SK-N-SH (cell line): ENCODE measurements at regions not wholly inside any gene's neighbourhood (a gene's known extent, or its start where the extent isn't known, plus 50 kb on each side); places are given as distances from the start of the nearest gene placed in this dataset.

Source experiments
- CTCF ChIA-PET: fragments of 300-600, 350-600 bp; formaldehyde crosslinking; extraction: SDS; loops from one replicate; lab custom pipeline; 2021; lab: Yijun Ruan, JAX
- POLR2A ChIA-PET: fragments of 350-600 bp; sonication (Branson Sonifier 250); formaldehyde crosslinking; extraction: SDS; loops from one replicate; lab custom pipeline; 2020; ENCODE audit warnings: antibody characterized with exemption, inconsistent platforms; lab: Yijun Ruan, JAX
- DNase-seq: peaks from one replicate; pipeline ENCODE4 v3.0.0; 2012
- H2AFZ ChIP-seq: fragments of 200-600 bp; sonication (generic); 2 replicates; pipeline ENCODE4 v1.8.1; 2016; ENCODE audit warnings: antibody characterized with exemption, mild to moderate bottlenecking, low read depth
- H3F3A ChIP-seq: fragments of 200-600 bp; sonication (generic); replicated peaks from 2 replicates; pipeline ENCODE3; 2016; ENCODE audit warnings: antibody characterized with exemption, mild to moderate bottlenecking; ENCODE audit not compliant: insufficient read depth
- H3K27ac ChIP-seq, 2 experiments: fragments of 200-500 bp in 1 of 2; fragments of 200-600 bp in 1 of 2; sonication (Bioruptor generic) in 1 of 2; sonication (generic), shearing (Covaris generic) in 1 of 2; 2 replicates each; pipeline versions ENCODE4 v1.5.1 to v1.6.1; 2014 to 2016; ENCODE audit warnings: low read depth in 2 of 2, inconsistent platforms in 1 of 2, low read length in 1 of 2, mild to moderate bottlenecking in 1 of 2, mixed read lengths in 1 of 2
- H3K27me3 ChIP-seq: fragments of 200-600 bp; sonication (generic), shearing (Covaris generic); 2 replicates; pipeline ENCODE4 v1.6.1; 2016; ENCODE audit warnings: mixed run types; ENCODE audit not compliant: insufficient read depth
- H3K36me3 ChIP-seq, 2 experiments: fragments of 200-500 bp in 1 of 2; fragments of 200-600 bp in 1 of 2; sonication (Bioruptor generic) in 1 of 2; sonication (generic) in 1 of 2; replicated peaks in 1 of 2; 2 replicates each; pipeline versions ENCODE3 to v1.5.1; 2014 to 2016; ENCODE audit warnings: low read length in 1 of 2, mild to moderate bottlenecking in 1 of 2; ENCODE audit not compliant: insufficient read depth in 2 of 2, control insufficient read depth in 1 of 2
- H3K4me1 ChIP-seq, 2 experiments: fragments of 200-500 bp in 1 of 2; fragments of 200-600 bp in 1 of 2; sonication (Bioruptor generic) in 1 of 2; sonication (generic), shearing (Covaris generic) in 1 of 2; 2 replicates each; pipeline versions ENCODE4 v1.5.1 to v1.6.1; 2014 to 2016; ENCODE audit warnings: low read depth in 1 of 2, low read length in 1 of 2, mixed run types in 1 of 2; ENCODE audit not compliant: insufficient read depth in 2 of 2, control insufficient read depth in 1 of 2
- H3K4me2 ChIP-seq: fragments of 200-600 bp; sonication (generic), shearing (Covaris generic); 2 replicates; pipeline ENCODE4 v1.6.1; 2017; ENCODE audit warnings: mixed run types
- H3K4me3 ChIP-seq, 2 experiments: fragments of 200-500 bp in 1 of 2; fragments of 200-600 bp in 1 of 2; sonication (Bioruptor generic) in 1 of 2; sonication (generic), shearing (Covaris generic) in 1 of 2; 2 replicates each; pipeline versions ENCODE4 v1.5.1 to v1.8.1; 2014 to 2016; ENCODE audit warnings: low read depth in 2 of 2, inconsistent platforms in 1 of 2, low read length in 1 of 2, mild to moderate bottlenecking in 1 of 2, mixed read lengths in 1 of 2, moderate library complexity in 1 of 2
- H3K79me2 ChIP-seq: fragments of 200-600 bp; sonication (generic); 2 replicates; pipeline ENCODE4 v1.8.1; 2017; ENCODE audit warnings: mild to moderate bottlenecking; ENCODE audit not compliant: insufficient read depth
- H3K9ac ChIP-seq: fragments of 200-600 bp; sonication (generic); 2 replicates; pipeline ENCODE4 v1.6.1; 2017; ENCODE audit warnings: mixed run types
- H3K9me2 ChIP-seq: fragments of 200-600 bp; sonication (generic); 2 replicates; pipeline ENCODE4 v1.6.1; 2017; ENCODE audit warnings: mixed run types
- H3K9me3 ChIP-seq: fragments of 200-600 bp; sonication (generic); 2 replicates; pipeline ENCODE4 v1.6.1; 2017; ENCODE audit warnings: mixed run types, mild to moderate bottlenecking, moderate library complexity
- H4K20me1 ChIP-seq: fragments of 200-600 bp; sonication (generic); 2 replicates; pipeline ENCODE4 v1.6.1; 2017; ENCODE audit warnings: mild to moderate bottlenecking, mixed run types; ENCODE audit not compliant: insufficient read depth
- CHD2 ChIP-seq: fragments of 150-350 bp; IDR thresholded peaks from 2 replicates; pipeline ENCODE4 v1.6.1; 2018; ENCODE audit warnings: low read length; ENCODE audit not compliant: partially characterized antibody
- CTCF ChIP-seq: fragments of 200-600 bp; sonication (generic); IDR thresholded peaks from 2 replicates; pipeline ENCODE4 v1.6.1; 2017; ENCODE audit warnings: antibody characterized with exemption, mild to moderate bottlenecking, moderate library complexity
- EP300 ChIP-seq, 2 experiments: IDR thresholded peaks; 2 replicates each; pipeline versions ENCODE4 v1.4.0 to v1.6.1; 2012; ENCODE audit warnings: borderline replicate concordance in 1 of 2, low read depth in 1 of 2, low read length in 1 of 2
- FOSL2 ChIP-seq: IDR thresholded peaks from 2 replicates; pipeline ENCODE4 v1.4.0; 2012; ENCODE audit warnings: low read depth, mild to moderate bottlenecking, moderate library complexity, borderline replicate concordance
- FOXM1 ChIP-seq: IDR thresholded peaks from 2 replicates; pipeline ENCODE4 v1.4.0; 2012; ENCODE audit warnings: low read depth, mild to moderate bottlenecking
- GATA2 ChIP-seq: sonication (generic); formaldehyde crosslinking; IDR thresholded peaks from 2 replicates; pipeline ENCODE4 v1.5.0; 2020; ENCODE audit warnings: mild to moderate bottlenecking, missing genetic modification reagents
- JUND ChIP-seq: IDR thresholded peaks from 2 replicates; pipeline ENCODE4 v1.4.0; 2012
- NFIC ChIP-seq: IDR thresholded peaks from 2 replicates; pipeline ENCODE4 v1.4.0; 2012; ENCODE audit warnings: borderline replicate concordance
- NRF1 ChIP-seq: IDR thresholded peaks from 2 replicates; pipeline ENCODE4 v1.6.1; 2012; ENCODE audit warnings: low read depth, mild to moderate bottlenecking, low read length
- POLR2AphosphoS5 ChIP-seq: IDR thresholded peaks from 2 replicates; pipeline ENCODE4 v1.6.1; 2012; ENCODE audit warnings: low read depth, low read length
- RCOR1 ChIP-seq: fragments of 150-350 bp; IDR thresholded peaks from 2 replicates; pipeline ENCODE4 v1.6.1; 2017; ENCODE audit warnings: antibody characterized with exemption, low read length
- RXRA ChIP-seq: IDR thresholded peaks from 2 replicates; pipeline ENCODE4 v1.4.0; 2012; ENCODE audit warnings: low read depth, mild to moderate bottlenecking, borderline replicate concordance
- SIN3A ChIP-seq: IDR thresholded peaks from 2 replicates; pipeline ENCODE4 v1.6.1; 2012; ENCODE audit warnings: low read depth, mild to moderate bottlenecking, low read length, moderate library complexity, borderline replicate concordance
- TCF12 ChIP-seq: IDR thresholded peaks from 2 replicates; pipeline ENCODE4 v1.4.0; 2012
- TEAD4 ChIP-seq: IDR thresholded peaks from 2 replicates; pipeline ENCODE4 v1.4.0; 2012; ENCODE audit warnings: mild to moderate bottlenecking, borderline replicate concordance; ENCODE audit not compliant: insufficient read depth
- WGBS: methylation state at CpG from one replicate; pipeline ENCODE4 v1.1.6; 2017; ENCODE audit warnings: low lambda C conversion rate; 5-methylcytosine and 5-hydroxymethylcytosine counted together
- TF ChIP-seq, protein P1 (sequence below): IDR thresholded peaks from 2 replicates; pipeline ENCODE4 v1.4.0; 2012; ENCODE audit warnings: low read depth
- TF ChIP-seq, protein P2 (sequence below): IDR thresholded peaks from 2 replicates; pipeline ENCODE4 v1.4.0; 2012; ENCODE audit warnings: low read depth, borderline replicate concordance

DNA sequence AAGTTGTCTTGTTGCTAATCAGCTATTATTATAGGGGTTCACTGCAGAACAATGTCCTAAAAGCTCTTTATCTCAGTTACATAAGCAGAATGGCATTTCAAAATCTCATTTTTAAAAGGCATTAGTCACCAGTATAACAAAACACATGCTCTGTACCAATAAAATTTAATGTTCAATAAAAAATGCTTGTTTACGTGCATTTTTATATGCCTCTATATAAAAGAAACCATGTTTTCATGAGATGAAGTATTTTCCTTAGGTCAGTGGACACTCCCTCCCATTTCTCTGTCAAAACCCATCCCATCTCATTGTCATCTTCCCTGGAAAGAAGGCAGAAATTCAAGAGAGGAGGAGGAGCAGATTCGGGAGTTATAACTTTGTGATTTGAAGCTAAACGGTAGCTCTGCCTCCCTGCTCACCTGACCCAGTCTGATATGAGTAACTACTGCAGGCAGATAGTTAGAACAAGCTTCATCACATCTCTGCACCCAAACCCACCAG is 231.9 kb upstream of the SIX2 start:
- Histone ChIP-seq H3K4me2 (peak overlapping the region; percentile 27), H4K20me1 (no peaks in the 10 kb centered on the region), H3K79me2 (no peaks in the 10 kb centered on the region), H2AFZ (no peak overlapping the region), H3K9me3 (no peaks in the 10 kb centered on the region), H3K36me3 (no peaks in the 10 kb centered on the region), H3K9me2 (no peaks in the 10 kb centered on the region), H3K4me1 (peaks cover 14 to 31% of the 10 kb centered on the region in 2 experiments), H3K9ac (peak overlapping the region; percentile 19; the same call in 1 of the 2 replicates), H3F3A (peaks cover 11% of the 10 kb centered on the region), H3K27ac (peak overlapping the region in 1 of 2 experiments; percentile 73; a peak in 3 of 4 replicates), H3K27me3 (no peaks in the 10 kb centered on the region), H3K4me3 (no peak overlapping the region)
- ChIA-PET POLR2A (no interaction called here), CTCF (interaction anchor here (1.2 to 1.3 kb wide), 3 partner anchors 13 to 257 kb away, joined by 3 to 6 read pairs (median 3); no protein-coding TSS in a partner anchor)
- no peak for DNase-seq
- WGBS, result 67% methylated on average over 3 of the region's 3 CpGs
- TF ChIP-seq NFIC (peak; percentile 67; the same call in 1 of the 2 replicates), FOXM1 (0 out of 2 replicates have a peak, but pooled peaks have one; percentile 23), EP300 (IDR thresholded peaks at IDR 0.05; ENCODE audit: borderline replicate concordance in 1 of 2, low read depth in 1 of 2, low read length in 1 of 2) (peak in 1 of 2 experiments; percentile 63; a peak in 1 of 4 replicates), CHD2 (no peak), FOSL2 (peak; percentile 60; the same call in 1 of the 2 replicates), TCF12 (peak; percentile 77), TEAD4 (peak; percentile 69; the same call in 1 of the 2 replicates), SIN3A (no peak), GATA2 (CRISPR knock-in tag) (no peak), RXRA (peak; percentile 44; the same call in 1 of the 2 replicates), JUND (peak; percentile 67)
- TF ChIP-seq, protein P1, sequence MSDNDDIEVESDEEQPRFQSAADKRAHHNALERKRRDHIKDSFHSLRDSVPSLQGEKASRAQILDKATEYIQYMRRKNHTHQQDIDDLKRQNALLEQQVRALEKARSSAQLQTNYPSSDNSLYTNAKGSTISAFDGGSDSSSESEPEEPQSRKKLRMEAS, result peak; percentile 30; the same call in 1 of the 2 replicates
- TF ChIP-seq, protein P2, sequence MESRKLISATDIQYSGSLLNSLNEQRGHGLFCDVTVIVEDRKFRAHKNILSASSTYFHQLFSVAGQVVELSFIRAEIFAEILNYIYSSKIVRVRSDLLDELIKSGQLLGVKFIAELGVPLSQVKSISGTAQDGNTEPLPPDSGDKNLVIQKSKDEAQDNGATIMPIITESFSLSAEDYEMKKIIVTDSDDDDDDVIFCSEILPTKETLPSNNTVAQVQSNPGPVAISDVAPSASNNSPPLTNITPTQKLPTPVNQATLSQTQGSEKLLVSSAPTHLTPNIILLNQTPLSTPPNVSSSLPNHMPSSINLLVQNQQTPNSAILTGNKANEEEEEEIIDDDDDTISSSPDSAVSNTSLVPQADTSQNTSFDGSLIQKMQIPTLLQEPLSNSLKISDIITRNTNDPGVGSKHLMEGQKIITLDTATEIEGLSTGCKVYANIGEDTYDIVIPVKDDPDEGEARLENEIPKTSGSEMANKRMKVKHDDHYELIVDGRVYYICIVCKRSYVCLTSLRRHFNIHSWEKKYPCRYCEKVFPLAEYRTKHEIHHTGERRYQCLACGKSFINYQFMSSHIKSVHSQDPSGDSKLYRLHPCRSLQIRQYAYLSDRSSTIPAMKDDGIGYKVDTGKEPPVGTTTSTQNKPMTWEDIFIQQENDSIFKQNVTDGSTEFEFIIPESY, result no peak

- Histone ChIP-seq H3K4me3 (no peak overlapping the region), H3F3A (peaks cover 11% of the 10 kb centered on the region), H3K9ac (no peak overlapping the region), H3K4me2 (peak overlapping the region; percentile 18; the same call in 1 of the 2 replicates), H4K20me1 (no peaks in the 10 kb centered on the region), H3K27ac (peak overlapping the region in 1 of 2 experiments; percentile 74; a peak in 2 of 4 replicates), H3K4me1 (peaks cover 14 to 31% of the 10 kb centered on the region in 2 experiments), H3K36me3 (no peaks in the 10 kb centered on the region), H3K27me3 (no peaks in the 10 kb centered on the region), H3K9me2 (no peaks in the 10 kb centered on the region), H3K9me3 (no peaks in the 10 kb centered on the region), H3K79me2 (no peaks in the 10 kb centered on the region), H2AFZ (no peak overlapping the region)
- POLR2A ChIA-PET, result no interaction called here
- CTCF ChIA-PET, result interaction anchor here (0.9 to 1.5 kb wide), 6 partner anchors 9 to 256 kb away, joined by 3 to 6 read pairs (median 4); no protein-coding TSS in a partner anchor
- no peak for DNase-seq
- WGBS, result 42% methylated on average over 6 of the region's 6 CpGs
- TF ChIP-seq GATA2 (CRISPR knock-in tag) (no peak), FOSL2 (peak; percentile 96), EP300 (IDR thresholded peaks at IDR 0.05; ENCODE audit: borderline replicate concordance in 1 of 2, low read depth in 1 of 2, low read length in 1 of 2) (peak in 1 of 2 experiments; percentile 94; a peak in 2 of 4 replicates), NFIC (peak; percentile 94), RCOR1 (no peak), CTCF (peak; percentile 61), RXRA (peak; percentile 82; the same call in 1 of the 2 replicates), NRF1 (no peak), CHD2 (no peak), POLR2AphosphoS5 (peak; percentile 75; the same call in 1 of the 2 replicates), TCF12 (peak; percentile 96)
- TF ChIP-seq, protein P1, result peak; percentile 75
- TF ChIP-seq, protein P2, result no peak
Observed at GRCh38 chr2:45237850-45238542, 228.7 kb upstream of the SIX2 start.
